Natural killer cell (primary cell): ENCODE measurements at regions not wholly inside any gene's neighbourhood (a gene's known extent, or its start where the extent isn't known, plus 50 kb on each side); places are given as distances from the start of the nearest gene placed in this dataset.

Experiments used
- ATAC-seq, 3 donors: fragments of 150-1000 bp in 2 of 3; fragments of 200-7000 bp in 1 of 3; cut with Tn5 transposase; 1 replicate in 1 of 3; 2 replicates in 2 of 3; pipeline ENCODE4 v1.10.0; 2021; ENCODE audit warnings: mild to moderate bottlenecking in 2 of 3, moderate library complexity in 2 of 3
- DNase-seq, 2 donors: peaks; one replicate each; pipeline versions ENCODE4 v3.0.0 to v3.0.0-alpha.2; 2013 to 2021; ENCODE audit warnings: mixed read lengths in 1 of 2
- H3K27ac ChIP-seq: one replicate; pipeline ENCODE4 v1.5.1; 2013; ENCODE audit warnings: mild to moderate bottlenecking, low read length
- H3K27me3 ChIP-seq: one replicate; pipeline ENCODE4 v1.6.1; 2013; ENCODE audit warnings: low read length; ENCODE audit not compliant: control insufficient read depth, insufficient read depth
- H3K36me3 ChIP-seq: one replicate; pipeline ENCODE4 v1.6.1; 2013; ENCODE audit warnings: low read length; ENCODE audit not compliant: control insufficient read depth, insufficient read depth
- H3K4me1 ChIP-seq: one replicate; pipeline ENCODE4 v1.6.1; 2013; ENCODE audit warnings: low read length; ENCODE audit not compliant: control insufficient read depth, insufficient read depth
- H3K4me3 ChIP-seq: one replicate; pipeline ENCODE4 v1.5.1; 2013; ENCODE audit warnings: low read length
- H3K9me3 ChIP-seq: one replicate; pipeline ENCODE4 v1.6.1; 2013; ENCODE audit warnings: low read length; ENCODE audit not compliant: control insufficient read depth, insufficient read depth
- H3K27ac Mint-ChIP-seq, 2 donors: one replicate each; pipeline ENCODE4 v1.8.0; 2022; ENCODE audit warnings: mild to moderate bottlenecking in 2 of 2, mixed read lengths in 2 of 2, moderate library complexity in 1 of 2
- H3K27me3 Mint-ChIP-seq, 2 donors: one replicate each; pipeline ENCODE4 v1.8.0; 2022; ENCODE audit warnings: low read depth in 2 of 2, mixed read lengths in 2 of 2
- H3K36me3 Mint-ChIP-seq: one replicate; pipeline ENCODE4 v1.8.0; 2022; ENCODE audit warnings: mixed read lengths
- H3K4me1 Mint-ChIP-seq, 2 donors: one replicate each; pipeline ENCODE4 v1.8.0; 2022; ENCODE audit warnings: mixed read lengths in 2 of 2
- H3K4me3 Mint-ChIP-seq: one replicate; pipeline ENCODE4 v1.8.0; 2022; ENCODE audit warnings: mild to moderate bottlenecking, moderate library complexity, mixed read lengths
- H3K9me3 Mint-ChIP-seq, 2 donors: one replicate each; pipeline ENCODE4 v1.8.0; 2022; ENCODE audit warnings: mixed read lengths in 2 of 2
- WGBS: methylation state at CpG from one replicate; pipeline ENCODE4 v1.1.7; 2013; ENCODE audit warnings: missing lambda C conversion rate; ENCODE audit not compliant: insufficient coverage; 5-methylcytosine and 5-hydroxymethylcytosine counted together
- intact Hi-C: fragments of 100-400 bp; cut with micrococcal nuclease; formaldehyde crosslinking; loops from one replicate; pipeline ENCODE4 v1.14.2; 2022
- TF ChIP-seq, protein P1 (sequence below): fragments of 200-600 bp; IDR thresholded peaks from one replicate; pipeline ENCODE4 v1.8.0; 2022; ENCODE audit warnings: antibody characterized with exemption

DNA sequence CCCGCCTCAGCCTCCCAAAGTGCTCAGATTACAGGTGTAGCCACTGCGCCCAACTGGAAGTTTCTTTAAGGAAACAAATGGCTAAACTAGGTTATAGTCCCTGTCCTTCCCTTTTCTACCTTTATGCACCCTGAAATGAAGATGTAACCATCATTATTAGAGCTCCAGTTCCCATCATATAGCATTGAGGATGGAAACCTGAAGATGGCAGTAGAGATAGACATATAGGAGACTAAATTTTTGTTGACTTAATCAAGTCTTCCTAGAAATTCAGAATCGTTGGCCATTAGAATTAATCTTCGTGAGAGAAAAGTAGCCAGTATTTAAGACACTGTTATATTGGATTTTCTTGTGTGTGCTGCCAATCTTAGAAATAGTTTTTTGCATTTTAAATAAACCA, 1016.3 kb upstream of the NCAM2 start:
- H3K36me3 Mint-ChIP-seq, result no peaks in the 10 kb centered on the region
- 95% methylated on average over 4 of the region's 4 CpGs for whole genome bisulfite sequencing

DNA sequence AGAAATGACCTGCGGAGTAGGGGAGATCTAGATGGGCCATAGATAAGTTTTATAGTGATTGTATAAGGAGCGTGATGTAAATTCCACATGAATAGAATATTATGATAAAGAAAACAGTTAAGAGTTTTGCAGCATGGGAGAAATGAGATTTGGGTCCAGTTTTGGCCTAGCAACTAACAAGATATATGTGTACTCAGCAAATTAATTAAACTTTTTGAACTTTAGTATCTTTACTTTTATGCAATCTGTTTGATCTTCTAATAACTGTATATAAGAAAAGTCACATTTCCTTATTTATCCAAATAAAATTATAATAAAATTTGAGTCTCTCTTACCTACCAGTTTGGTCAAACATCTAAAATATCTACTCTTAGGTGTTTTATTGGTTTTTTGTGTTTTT, 1011.8 kb upstream of the NCAM2 start:
- Histone ChIP-seq H3K27ac (no peak overlapping the region), H3K36me3 (no peaks in the 10 kb centered on the region), H3K4me3 (no peak overlapping the region), H3K27me3 (no peaks in the 10 kb centered on the region), H3K9me3 (no peaks in the 10 kb centered on the region), H3K4me1 (no peaks in the 10 kb centered on the region)
- Mint-ChIP-seq H3K27me3 (no peaks in the 10 kb centered on the region), H3K4me1 (no peaks in the 10 kb centered on the region), H3K27ac (no peak overlapping the region), H3K36me3 (no peaks in the 10 kb centered on the region), H3K9me3 (peaks cover 0 to 7% of the 10 kb centered on the region in 2 donors), H3K4me3 (no peak overlapping the region)
- DNase-seq (no peak), ATAC-seq (no peak)
- intact Hi-C loops, result no loop called here
- TF ChIP-seq, protein P1, sequence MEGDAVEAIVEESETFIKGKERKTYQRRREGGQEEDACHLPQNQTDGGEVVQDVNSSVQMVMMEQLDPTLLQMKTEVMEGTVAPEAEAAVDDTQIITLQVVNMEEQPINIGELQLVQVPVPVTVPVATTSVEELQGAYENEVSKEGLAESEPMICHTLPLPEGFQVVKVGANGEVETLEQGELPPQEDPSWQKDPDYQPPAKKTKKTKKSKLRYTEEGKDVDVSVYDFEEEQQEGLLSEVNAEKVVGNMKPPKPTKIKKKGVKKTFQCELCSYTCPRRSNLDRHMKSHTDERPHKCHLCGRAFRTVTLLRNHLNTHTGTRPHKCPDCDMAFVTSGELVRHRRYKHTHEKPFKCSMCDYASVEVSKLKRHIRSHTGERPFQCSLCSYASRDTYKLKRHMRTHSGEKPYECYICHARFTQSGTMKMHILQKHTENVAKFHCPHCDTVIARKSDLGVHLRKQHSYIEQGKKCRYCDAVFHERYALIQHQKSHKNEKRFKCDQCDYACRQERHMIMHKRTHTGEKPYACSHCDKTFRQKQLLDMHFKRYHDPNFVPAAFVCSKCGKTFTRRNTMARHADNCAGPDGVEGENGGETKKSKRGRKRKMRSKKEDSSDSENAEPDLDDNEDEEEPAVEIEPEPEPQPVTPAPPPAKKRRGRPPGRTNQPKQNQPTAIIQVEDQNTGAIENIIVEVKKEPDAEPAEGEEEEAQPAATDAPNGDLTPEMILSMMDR, result no peak
- WGBS, result 87% methylated on average over 2 of the region's 2 CpGs

More for the DNA sequence above, 1016.3 kb upstream of the NCAM2 start:
- Mint-ChIP-seq H3K4me3 (no peak overlapping the region), H3K27me3 (no peaks in the 10 kb centered on the region), H3K9me3 (peaks cover 0 to 3% of the 10 kb centered on the region in 2 donors), H3K27ac (no peak overlapping the region), H3K4me1 (no peaks in the 10 kb centered on the region)
- TF ChIP-seq, protein P1, result no peak
- Histone ChIP-seq H3K27me3 (no peaks in the 10 kb centered on the region), H3K27ac (no peak overlapping the region), H3K4me1 (no peaks in the 10 kb centered on the region), H3K9me3 (no peaks in the 10 kb centered on the region), H3K36me3 (no peaks in the 10 kb centered on the region), H3K4me3 (no peak overlapping the region)
- no peak for DNase-seq
- intact Hi-C loops, result no loop called here
- no peak for ATAC-seq

DNA sequence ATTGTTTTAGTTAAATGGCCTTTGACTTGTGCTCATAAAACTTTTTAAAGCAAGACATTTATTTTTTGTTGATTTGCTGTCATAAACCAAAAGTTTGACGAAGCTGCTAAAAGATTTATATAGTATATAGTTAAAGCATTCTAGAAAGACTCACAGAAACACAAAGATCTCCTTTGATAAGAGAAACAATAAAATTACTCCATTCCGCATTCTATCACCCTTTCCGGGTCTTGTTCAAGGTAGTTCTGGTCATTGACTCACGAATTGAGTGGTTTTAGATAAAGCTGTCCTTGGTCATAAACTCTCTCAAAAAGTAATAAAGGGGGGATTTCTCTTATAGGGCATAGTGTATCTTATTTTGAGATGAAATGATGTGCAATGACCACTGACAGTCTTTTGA, 1010.5 kb upstream of the NCAM2 start:
- DNase-seq, result no peak
- ATAC-seq, result no peak
- H3K4me3 Mint-ChIP-seq, result no peak overlapping the region
- Histone ChIP-seq H3K9me3 (no peaks in the 10 kb centered on the region), H3K27me3 (no peaks in the 10 kb centered on the region), H3K4me3 (no peak overlapping the region), H3K27ac (no peak overlapping the region), H3K4me1 (no peaks in the 10 kb centered on the region), H3K36me3 (no peaks in the 10 kb centered on the region)
- peaks cover 3 to 14% of the 10 kb centered on the region in 2 donors for H3K9me3 Mint-ChIP-seq
- 88% methylated on average over 1 of the region's 4 CpGs for WGBS
- intact Hi-C loops, result no loop called here
- H3K36me3 Mint-ChIP-seq, result no peaks in the 10 kb centered on the region
- H3K27me3 Mint-ChIP-seq, result no peaks in the 10 kb centered on the region
- no peaks in the 10 kb centered on the region for H3K4me1 Mint-ChIP-seq
- TF ChIP-seq, protein P1, result no peak
- H3K27ac Mint-ChIP-seq, result no peak overlapping the region

DNA sequence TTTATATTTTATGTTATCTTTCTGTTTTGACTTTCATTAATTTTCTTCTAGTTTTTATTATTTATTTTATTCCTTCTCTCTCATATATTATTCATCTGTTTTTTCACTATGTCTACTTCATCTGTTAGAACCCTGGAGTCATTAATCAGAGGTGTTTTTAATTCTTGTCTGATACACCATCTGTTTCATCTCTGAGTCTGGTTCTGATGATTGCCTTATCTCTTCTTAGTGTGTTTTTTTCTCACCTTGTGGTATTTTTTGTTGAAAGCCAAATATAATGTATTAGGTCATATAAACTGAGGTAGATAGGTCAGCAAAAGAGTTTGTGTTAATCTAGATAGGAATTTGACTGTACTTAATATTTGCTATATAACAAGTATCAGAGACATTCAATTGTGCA, 1005.7 kb upstream of the NCAM2 start:
- intact Hi-C loops, result no loop called here

More for the DNA sequence above, 1005.7 kb upstream of the NCAM2 start:
- peaks cover 3 to 14% of the 10 kb centered on the region in 2 donors for H3K9me3 Mint-ChIP-seq
- TF ChIP-seq, protein P1, result no peak
- H3K4me1 Mint-ChIP-seq, result no peaks in the 10 kb centered on the region
- H3K9me3 ChIP-seq, result peaks cover 2% of the 10 kb centered on the region
- H3K4me1 ChIP-seq, result no peaks in the 10 kb centered on the region
- DNase-seq (no peak), ATAC-seq (no peak)
- H3K27ac Mint-ChIP-seq, result no peak overlapping the region
- no peaks in the 10 kb centered on the region for H3K27me3 ChIP-seq
- H3K27me3 Mint-ChIP-seq, result no peaks in the 10 kb centered on the region
- H3K27ac ChIP-seq, result no peak overlapping the region
- no peaks in the 10 kb centered on the region for H3K36me3 ChIP-seq
- H3K4me3 Mint-ChIP-seq, result no peak overlapping the region
- no peaks in the 10 kb centered on the region for H3K36me3 Mint-ChIP-seq
- no peak overlapping the region for H3K4me3 ChIP-seq
